B cell (primary cell): ENCODE measurements at regions not wholly inside any gene's neighbourhood (a gene's known extent, or its start where the extent isn't known, plus 50 kb on each side); places are given as distances from the start of the nearest gene placed in this dataset.

ENCODE experiments used
- ATAC-seq: fragments of 200-7000 bp; cut with Tn5 transposase; one replicate; pipeline ENCODE4 v1.10.0; 2021; ENCODE audit warnings: low read depth, mild to moderate bottlenecking, moderate number of reproducible peaks, moderate library complexity
- CTCF ChIA-PET: fragments of 350-600 bp; sonication (Branson Sonifier 250); formaldehyde crosslinking; loops from one replicate; lab custom pipeline; 2021; ENCODE audit warnings: antibody characterized with exemption, inconsistent platforms; lab: Charles Lee
- POLR2A ChIA-PET: fragments of 350-600 bp; sonication (Branson Sonifier 250); formaldehyde crosslinking; loops from one replicate; lab custom pipeline; 2021; ENCODE audit warnings: antibody characterized with exemption; lab: Charles Lee
- DNase-seq: peaks from one replicate; pipeline ENCODE4 v3.0.0; 2013
- H2AFZ ChIP-seq: 2 replicates; pipeline ENCODE4 v1.6.1; 2012; ENCODE audit warnings: mild to moderate bottlenecking, low read depth, low read length; ENCODE audit not compliant: insufficient read depth, poor library complexity, severe bottlenecking
- H3K27ac ChIP-seq, 2 donors: 1 replicate in 1 of 2; 2 replicates in 1 of 2; pipeline ENCODE4 v1.5.1; 2012 to 2013; ENCODE audit warnings: low read length in 2 of 2, mild to moderate bottlenecking in 2 of 2, moderate library complexity in 1 of 2
- H3K27me3 ChIP-seq, 4 experiments: fragments of 200-600 bp in 1 of 4; sonication (generic) in 1 of 4; replicated peaks in 1 of 4; 1 replicate in 2 of 4; 2 replicates in 2 of 4; pipeline versions ENCODE4 v1.6.1 to v1.7.0; 2013 to 2016; ENCODE audit warnings: low read length in 3 of 4, mild to moderate bottlenecking in 2 of 4, mixed read lengths in 1 of 4, moderate library complexity in 1 of 4; ENCODE audit not compliant: insufficient read depth in 4 of 4, control insufficient read depth in 3 of 4; ENCODE audit errors: control extremely low read depth in 1 of 4
- H3K36me3 ChIP-seq, 2 experiments: replicated peaks in 1 of 2; 1 replicate in 1 of 2; 2 replicates in 1 of 2; pipeline versions ENCODE4 v1.6.1 to v1.7.1; 2013; ENCODE audit warnings: low read length in 1 of 2; ENCODE audit not compliant: insufficient read depth in 2 of 2, control insufficient read depth in 1 of 2; ENCODE audit errors: control extremely low read depth in 1 of 2, extremely low read depth in 1 of 2
- H3K4me1 ChIP-seq, 2 donors: fragments of 200-600 bp in 1 of 2; sonication (generic) in 1 of 2; 1 replicate in 1 of 2; 2 replicates in 1 of 2; pipeline versions ENCODE4 v1.5.1 to v1.6.1; 2013 to 2017; ENCODE audit warnings: low read length in 2 of 2; ENCODE audit not compliant: control insufficient read depth in 2 of 2, insufficient read depth in 2 of 2
- H3K4me2 ChIP-seq: replicated peaks from 2 replicates; pipeline ENCODE3; 2012; ENCODE audit warnings: mild to moderate bottlenecking, low read depth, low read length; ENCODE audit not compliant: poor library complexity, severe bottlenecking
- H3K4me3 ChIP-seq, 5 experiments: fragments of 200-600 bp in 1 of 5; sonication (generic) in 1 of 5; 1 replicate in 3 of 5; 2 replicates in 2 of 5; pipeline versions ENCODE4 v1.5.1 to v1.7.0; 2011 to 2016; ENCODE audit warnings: low read length in 4 of 5, mild to moderate bottlenecking in 4 of 5, low read depth in 2 of 5, control low read depth in 1 of 5, moderate library complexity in 1 of 5; ENCODE audit not compliant: insufficient read depth in 1 of 5; ENCODE audit errors: control extremely low read depth in 1 of 5, extremely low read depth in 1 of 5
- H3K79me2 ChIP-seq: fragments of 200-600 bp; sonication (generic); one replicate; pipeline ENCODE4 v1.6.0; 2016; ENCODE audit warnings: low read length; ENCODE audit not compliant: control insufficient read depth, insufficient read depth
- H3K9ac ChIP-seq: fragments of 200-600 bp; sonication (generic); 2 replicates; pipeline ENCODE4 v1.6.1; 2017; ENCODE audit warnings: mild to moderate bottlenecking, low read length, moderate library complexity
- H3K9me3 ChIP-seq, 3 donors: one replicate each; pipeline versions ENCODE4 v1.6.1 to v1.7.1; 2013; ENCODE audit warnings: low read length in 2 of 3; ENCODE audit not compliant: control insufficient read depth in 2 of 3, insufficient read depth in 1 of 3; ENCODE audit errors: control extremely low read depth in 1 of 3
- H4K20me1 ChIP-seq: 2 replicates; pipeline ENCODE4 v1.6.0; 2012; ENCODE audit warnings: mild to moderate bottlenecking, low read length; ENCODE audit not compliant: insufficient read depth, control insufficient read depth, poor library complexity, severe bottlenecking
- H3K27ac Mint-ChIP-seq: one replicate; pipeline ENCODE4 v1.8.0; 2021; ENCODE audit warnings: mixed read lengths
- H3K27me3 Mint-ChIP-seq: one replicate; pipeline ENCODE4 v1.8.0; 2021; ENCODE audit warnings: mixed read lengths
- H3K4me1 Mint-ChIP-seq: one replicate; pipeline ENCODE4 v1.8.0; 2021; ENCODE audit warnings: mixed read lengths
- H3K4me3 Mint-ChIP-seq: one replicate; pipeline ENCODE4 v1.8.0; 2021; ENCODE audit warnings: mixed read lengths
- H3K9me3 Mint-ChIP-seq: one replicate; pipeline ENCODE4 v1.8.0; 2022; ENCODE audit warnings: mixed read lengths; ENCODE audit not compliant: insufficient read depth
- EZH2 ChIP-seq: IDR thresholded peaks from 2 replicates; pipeline ENCODE4 v1.6.1; 2012; ENCODE audit warnings: borderline replicate concordance, low read depth, mild to moderate bottlenecking, moderate library complexity, low read length; ENCODE audit not compliant: insufficient read depth, poor library complexity, severe bottlenecking
- WGBS: methylation state at CpG from one replicate; pipeline ENCODE4 v1.1.5; 2013; ENCODE audit warnings: missing lambda C conversion rate; ENCODE audit not compliant: insufficient coverage; 5-methylcytosine and 5-hydroxymethylcytosine counted together
- intact Hi-C: fragments of 100-400 bp; cut with micrococcal nuclease; formaldehyde crosslinking; loops from one replicate; pipeline ENCODE4 v1.10.0; 2022
- TF ChIP-seq, protein P1 (sequence below): fragments of 200-600 bp; IDR thresholded peaks from one replicate; pipeline ENCODE4 v1.8.0; 2022; ENCODE audit warnings: antibody characterized with exemption, mild to moderate bottlenecking

DNA sequence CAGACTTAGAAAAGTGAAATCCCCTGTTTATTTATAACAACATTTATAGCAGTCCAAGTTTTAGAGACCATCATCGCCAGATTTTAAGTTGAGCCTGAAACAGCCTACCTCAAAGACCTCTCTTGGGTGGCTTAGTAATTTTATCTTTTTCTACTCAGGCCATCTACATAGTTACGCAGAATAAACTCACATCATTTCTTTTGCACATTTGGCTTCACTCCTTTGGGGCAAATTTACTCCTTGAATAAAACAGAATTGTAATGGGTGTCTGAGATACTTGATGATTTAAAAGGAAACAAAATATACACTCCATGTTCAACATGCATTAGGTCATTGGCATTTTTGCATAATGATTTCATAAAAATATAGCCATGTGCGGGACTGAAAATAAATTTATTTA, 104.7 kb upstream of the TSPAN8 start:
- 100% methylated on average over 1 of the region's 3 CpGs for WGBS
- Histone ChIP-seq H3K9me3 (no peaks in the 10 kb centered on the region), H4K20me1 (no peaks in the 10 kb centered on the region), H3K4me1 (no peaks in the 10 kb centered on the region), H3K4me2 (no peak overlapping the region), H3K27me3 (no peaks in the 10 kb centered on the region), H3K9ac (no peak overlapping the region), H3K79me2 (no peaks in the 10 kb centered on the region), H3K27ac (no peak overlapping the region), H3K36me3 (no peaks in the 10 kb centered on the region), H3K4me3 (no peak overlapping the region), H2AFZ (no peak overlapping the region)
- no peaks in the 10 kb centered on the region for H3K9me3 Mint-ChIP-seq
- ChIA-PET CTCF (no interaction called here), POLR2A (no interaction called here)
- no peak overlapping the region for H3K4me3 Mint-ChIP-seq
- intact Hi-C loops = no loop called here
- no peak for DNase-seq
- no peak for ATAC-seq
- H3K4me1 Mint-ChIP-seq = no peaks in the 10 kb centered on the region
- no peak overlapping the region for H3K27ac Mint-ChIP-seq
- no peaks in the 10 kb centered on the region for H3K27me3 Mint-ChIP-seq
- TF ChIP-seq, protein P1, sequence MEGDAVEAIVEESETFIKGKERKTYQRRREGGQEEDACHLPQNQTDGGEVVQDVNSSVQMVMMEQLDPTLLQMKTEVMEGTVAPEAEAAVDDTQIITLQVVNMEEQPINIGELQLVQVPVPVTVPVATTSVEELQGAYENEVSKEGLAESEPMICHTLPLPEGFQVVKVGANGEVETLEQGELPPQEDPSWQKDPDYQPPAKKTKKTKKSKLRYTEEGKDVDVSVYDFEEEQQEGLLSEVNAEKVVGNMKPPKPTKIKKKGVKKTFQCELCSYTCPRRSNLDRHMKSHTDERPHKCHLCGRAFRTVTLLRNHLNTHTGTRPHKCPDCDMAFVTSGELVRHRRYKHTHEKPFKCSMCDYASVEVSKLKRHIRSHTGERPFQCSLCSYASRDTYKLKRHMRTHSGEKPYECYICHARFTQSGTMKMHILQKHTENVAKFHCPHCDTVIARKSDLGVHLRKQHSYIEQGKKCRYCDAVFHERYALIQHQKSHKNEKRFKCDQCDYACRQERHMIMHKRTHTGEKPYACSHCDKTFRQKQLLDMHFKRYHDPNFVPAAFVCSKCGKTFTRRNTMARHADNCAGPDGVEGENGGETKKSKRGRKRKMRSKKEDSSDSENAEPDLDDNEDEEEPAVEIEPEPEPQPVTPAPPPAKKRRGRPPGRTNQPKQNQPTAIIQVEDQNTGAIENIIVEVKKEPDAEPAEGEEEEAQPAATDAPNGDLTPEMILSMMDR = no peak
- no peak for TF ChIP-seq EZH2

DNA sequence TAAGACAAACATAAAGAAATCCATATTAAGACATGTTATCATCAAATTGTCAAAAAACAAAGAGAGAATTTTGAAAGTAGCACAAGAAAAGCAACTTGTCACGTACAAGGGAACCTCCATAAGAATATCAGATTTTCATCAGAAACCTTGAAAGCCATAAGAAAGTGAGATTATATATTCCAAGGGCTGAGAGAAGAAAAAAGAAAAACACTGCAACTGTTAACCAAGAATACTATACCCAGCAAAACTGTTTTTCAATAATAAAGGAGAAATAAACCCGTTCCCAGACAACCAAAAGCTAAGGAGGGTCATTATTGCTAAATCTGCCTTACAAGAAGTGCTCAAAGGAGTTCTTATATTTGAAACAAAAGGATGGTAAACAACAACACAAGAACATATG, 94.7 kb upstream of the TSPAN8 start:
- DNase-seq = no peak
- no peak for ATAC-seq
- WGBS = no CpG with 5 or more reads among the region's 2 CpGs
- ChIA-PET CTCF (no interaction called here), POLR2A (no interaction called here)
- Histone ChIP-seq H3K79me2 (no peaks in the 10 kb centered on the region), H3K4me1 (no peaks in the 10 kb centered on the region), H4K20me1 (no peaks in the 10 kb centered on the region), H3K27ac (no peak overlapping the region), H3K4me2 (no peak overlapping the region), H3K36me3 (no peaks in the 10 kb centered on the region), H3K27me3 (no peaks in the 10 kb centered on the region), H3K9ac (no peak overlapping the region), H3K9me3 (peaks cover 0 to 20% (median 3%) of the 10 kb centered on the region in 3 donors), H2AFZ (no peak overlapping the region), H3K4me3 (no peak overlapping the region)
- intact Hi-C loops = no loop called here
- H3K27me3 Mint-ChIP-seq = no peaks in the 10 kb centered on the region
- no peak overlapping the region for H3K4me3 Mint-ChIP-seq
- peaks cover 10% of the 10 kb centered on the region for H3K9me3 Mint-ChIP-seq
- no peaks in the 10 kb centered on the region for H3K4me1 Mint-ChIP-seq
- TF ChIP-seq EZH2 = no peak
- TF ChIP-seq, protein P1 = no peak
- no peak overlapping the region for H3K27ac Mint-ChIP-seq
